ENCODE measurements at regions not wholly inside any gene's neighbourhood (a gene's known extent, or its start where the extent isn't known, plus 50 kb on each side); places are given as distances from the start of the nearest gene placed in this dataset.
"Not testable (repeated sequence)": the region's sequence is repeated elsewhere in the genome, so short reads cannot be mapped to it uniquely, and the experiment has no call there.

GRCh38 chr3:40741729-40742128, 217.0 kb downstream of the ZNF621 start:
- DNase-seq (ENCODE audit: insufficient read length, low spot score) (no peak), FAIRE-seq (no peak)

- DNase-seq (ENCODE audit: insufficient read length, low spot score) (no peak), FAIRE-seq (no peak)
Measured at GRCh38 chr3:40745381-40746106, 220.8 kb downstream of the ZNF621 start.

- DNase-seq (ENCODE audit: insufficient read length, low spot score): no peak
- no peak for FAIRE-seq
Measured at GRCh38 chr3:40751666-40752065, 226.9 kb downstream of the ZNF621 start.

- no peak for FAIRE-seq
Measured at GRCh38 chr3:40752492-40752891, 227.7 kb downstream of the ZNF621 start.

GRCh38 chr3:40753291-40753770, 228.6 kb downstream of the ZNF621 start:
- DNase-seq (ENCODE audit: insufficient read length, low spot score): no peak
- no peak for FAIRE-seq

More at GRCh38 chr3:40752492-40752891, 227.7 kb downstream of the ZNF621 start:
- no peak for DNase-seq (ENCODE audit: insufficient read length, low spot score)

GRCh38 chr3:40753951-40754350, 229.2 kb downstream of the ZNF621 start:
- FAIRE-seq: no peak
- no peak for DNase-seq (ENCODE audit: insufficient read length, low spot score)

- FAIRE-seq: no peak
- no peak for DNase-seq (ENCODE audit: insufficient read length, low spot score)
Measured at GRCh38 chr3:40754994-40755393, 230.2 kb downstream of the ZNF621 start.

GRCh38 chr3:40756500-40756899, 231.7 kb downstream of the ZNF621 start:
- DNase-seq (ENCODE audit: insufficient read length, low spot score) (no peak), FAIRE-seq (no peak)

GRCh38 chr3:40762771-40763170, 238.0 kb downstream of the ZNF621 start:
- FAIRE-seq; DNase-seq (ENCODE audit: insufficient read length, low spot score): not testable (repeated sequence)

- DNase-seq (ENCODE audit: insufficient read length, low spot score) (no peak), FAIRE-seq (no peak)
Measured at GRCh38 chr3:40763807-40764206, 239.0 kb downstream of the ZNF621 start.

GRCh38 chr3:40764747-40765146, 240.0 kb downstream of the ZNF621 start:
- no peak for FAIRE-seq
- no peak for DNase-seq (ENCODE audit: insufficient read length, low spot score)

GRCh38 chr3:40765884-40766283, 241.1 kb downstream of the ZNF621 start:
- FAIRE-seq: no peak
- DNase-seq (ENCODE audit: insufficient read length, low spot score): no peak

GRCh38 chr3:40766396-40766795, 241.6 kb downstream of the ZNF621 start:
- DNase-seq (ENCODE audit: insufficient read length, low spot score) (no peak), FAIRE-seq (no peak)

GRCh38 chr3:40768046-40768445, 243.3 kb downstream of the ZNF621 start:
- DNase-seq (ENCODE audit: insufficient read length, low spot score) (no peak), FAIRE-seq (no peak)

- no peak for FAIRE-seq
- no peak for DNase-seq (ENCODE audit: insufficient read length, low spot score)
Measured at GRCh38 chr3:40768536-40768935, 243.8 kb downstream of the ZNF621 start.

- FAIRE-seq (no peak), DNase-seq (ENCODE audit: insufficient read length, low spot score) (no peak)
Measured at GRCh38 chr3:40770061-40770460, 245.3 kb downstream of the ZNF621 start.

- no peak for FAIRE-seq
- no peak for DNase-seq (ENCODE audit: insufficient read length, low spot score)
Measured at GRCh38 chr3:40771112-40771511, 246.4 kb downstream of the ZNF621 start.

GRCh38 chr3:40779039-40779438, 254.3 kb downstream of the ZNF621 start:
- FAIRE-seq: no peak

GRCh38 chr3:40780291-40780924, 255.6 kb downstream of the ZNF621 start:
- DNase-seq (ENCODE audit: insufficient read length, low spot score) (no peak), FAIRE-seq (no peak)

More at GRCh38 chr3:40779039-40779438, 254.3 kb downstream of the ZNF621 start:
- DNase-seq (ENCODE audit: insufficient read length, low spot score): no peak

- FAIRE-seq: no peak
- no peak for DNase-seq (ENCODE audit: insufficient read length, low spot score)
Measured at GRCh38 chr3:40780925-40781406, 256.2 kb downstream of the ZNF621 start.

- DNase-seq (ENCODE audit: insufficient read length, low spot score): no peak
- no peak for FAIRE-seq
Measured at GRCh38 chr3:40782111-40782721, 257.5 kb downstream of the ZNF621 start.

- no peak for FAIRE-seq
- no peak for DNase-seq (ENCODE audit: insufficient read length, low spot score)
Measured at GRCh38 chr3:40790746-40791145, 266.0 kb downstream of the ZNF621 start.
